ENCODE measurements at regions not wholly inside any gene's neighbourhood (a gene's known extent, or its start where the extent isn't known, plus 50 kb on each side); places are given as distances from the start of the nearest gene placed in this dataset.

DNA sequence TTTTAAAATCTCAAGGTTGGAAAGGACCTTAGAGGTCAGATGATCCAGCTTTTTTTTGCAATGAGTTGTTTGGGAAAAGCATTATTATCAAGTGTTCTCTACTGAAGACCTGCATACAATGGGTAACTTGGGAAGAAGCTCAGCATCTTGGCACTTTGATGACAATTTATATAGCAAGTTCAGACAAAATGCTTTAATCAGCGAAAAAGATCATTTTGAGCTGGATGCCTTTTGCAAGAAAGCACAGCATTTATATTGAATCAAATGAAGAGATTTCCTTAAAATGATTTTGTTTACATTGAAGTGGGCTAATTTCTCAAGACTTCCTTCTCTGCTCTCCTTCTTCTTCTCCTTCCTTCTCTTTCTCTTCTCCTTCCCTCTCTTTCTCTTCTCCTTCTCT lies 796.4 kb upstream of the CDH2 start:
- H3K4me2 ChIP-seq (replicated peaks; ENCODE audit: low read depth, low read length, poor library complexity, severe bottlenecking), result no peak overlapping the region
- no peak overlapping the region for H3K4me3 Mint-ChIP-seq
- no peak overlapping the region for H3K27ac ChIP-seq (ENCODE audit: low read length in 2 of 2)
- H3K9me3 Mint-ChIP-seq (ENCODE audit: insufficient read depth), result peaks cover 3% of the 10 kb centered on the region
- ChIA-PET POLR2A (no interaction called here), CTCF (no interaction called here)
- H2AFZ ChIP-seq (ENCODE audit: insufficient read depth, low read depth, low read length, poor library complexity, severe bottlenecking), result no peak overlapping the region
- H3K27me3 Mint-ChIP-seq, result no peaks in the 10 kb centered on the region
- no peak overlapping the region for H3K4me3 ChIP-seq (ENCODE audit: control extremely low read depth in 1 of 5, extremely low read depth in 1 of 5, insufficient read depth in 1 of 5, low read depth in 2 of 5, low read length in 4 of 5)
- intact Hi-C loops (cut with micrococcal nuclease), result no loop called here
- peaks cover 0 to 2% (median 1%) of the 10 kb centered on the region in 3 donors for H3K9me3 ChIP-seq (ENCODE audit: control extremely low read depth in 1 of 3, control insufficient read depth in 2 of 3, insufficient read depth in 1 of 3, low read length in 2 of 3)
- H3K4me1 ChIP-seq (ENCODE audit: control insufficient read depth in 2 of 2, insufficient read depth in 2 of 2, low read length in 2 of 2), result no peaks in the 10 kb centered on the region
- no peaks in the 10 kb centered on the region for H4K20me1 ChIP-seq (ENCODE audit: control insufficient read depth, insufficient read depth, low read length, poor library complexity, severe bottlenecking)
- no peak for TF ChIP-seq EZH2 (IDR thresholded peaks at IDR 0.05; ENCODE audit: borderline replicate concordance, insufficient read depth, low read depth, low read length, poor library complexity, severe bottlenecking)
- TF ChIP-seq, protein P1, sequence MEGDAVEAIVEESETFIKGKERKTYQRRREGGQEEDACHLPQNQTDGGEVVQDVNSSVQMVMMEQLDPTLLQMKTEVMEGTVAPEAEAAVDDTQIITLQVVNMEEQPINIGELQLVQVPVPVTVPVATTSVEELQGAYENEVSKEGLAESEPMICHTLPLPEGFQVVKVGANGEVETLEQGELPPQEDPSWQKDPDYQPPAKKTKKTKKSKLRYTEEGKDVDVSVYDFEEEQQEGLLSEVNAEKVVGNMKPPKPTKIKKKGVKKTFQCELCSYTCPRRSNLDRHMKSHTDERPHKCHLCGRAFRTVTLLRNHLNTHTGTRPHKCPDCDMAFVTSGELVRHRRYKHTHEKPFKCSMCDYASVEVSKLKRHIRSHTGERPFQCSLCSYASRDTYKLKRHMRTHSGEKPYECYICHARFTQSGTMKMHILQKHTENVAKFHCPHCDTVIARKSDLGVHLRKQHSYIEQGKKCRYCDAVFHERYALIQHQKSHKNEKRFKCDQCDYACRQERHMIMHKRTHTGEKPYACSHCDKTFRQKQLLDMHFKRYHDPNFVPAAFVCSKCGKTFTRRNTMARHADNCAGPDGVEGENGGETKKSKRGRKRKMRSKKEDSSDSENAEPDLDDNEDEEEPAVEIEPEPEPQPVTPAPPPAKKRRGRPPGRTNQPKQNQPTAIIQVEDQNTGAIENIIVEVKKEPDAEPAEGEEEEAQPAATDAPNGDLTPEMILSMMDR (IDR thresholded peaks at IDR 0.05), result no peak
- DNase-seq (no peak), ATAC-seq (ENCODE audit: low read depth) (no peak)
- no peaks in the 10 kb centered on the region for H3K4me1 Mint-ChIP-seq
- no peak overlapping the region for H3K9ac ChIP-seq (ENCODE audit: low read length)
- no peaks in the 10 kb centered on the region for H3K27me3 ChIP-seq (replicated peaks in 1 of 4; ENCODE audit: control extremely low read depth in 1 of 4, control insufficient read depth in 3 of 4, insufficient read depth in 4 of 4, low read length in 3 of 4)
- no peak overlapping the region for H3K27ac Mint-ChIP-seq
- H3K36me3 ChIP-seq (replicated peaks in 1 of 2; ENCODE audit: control extremely low read depth in 1 of 2, control insufficient read depth in 1 of 2, extremely low read depth in 1 of 2, insufficient read depth in 2 of 2, low read length in 1 of 2), result no peaks in the 10 kb centered on the region
- H3K79me2 ChIP-seq (ENCODE audit: control insufficient read depth, insufficient read depth, low read length), result no peaks in the 10 kb centered on the region
- no CpG with 5 or more reads among the region's 1 CpG for WGBS (ENCODE audit: insufficient coverage)

DNA sequence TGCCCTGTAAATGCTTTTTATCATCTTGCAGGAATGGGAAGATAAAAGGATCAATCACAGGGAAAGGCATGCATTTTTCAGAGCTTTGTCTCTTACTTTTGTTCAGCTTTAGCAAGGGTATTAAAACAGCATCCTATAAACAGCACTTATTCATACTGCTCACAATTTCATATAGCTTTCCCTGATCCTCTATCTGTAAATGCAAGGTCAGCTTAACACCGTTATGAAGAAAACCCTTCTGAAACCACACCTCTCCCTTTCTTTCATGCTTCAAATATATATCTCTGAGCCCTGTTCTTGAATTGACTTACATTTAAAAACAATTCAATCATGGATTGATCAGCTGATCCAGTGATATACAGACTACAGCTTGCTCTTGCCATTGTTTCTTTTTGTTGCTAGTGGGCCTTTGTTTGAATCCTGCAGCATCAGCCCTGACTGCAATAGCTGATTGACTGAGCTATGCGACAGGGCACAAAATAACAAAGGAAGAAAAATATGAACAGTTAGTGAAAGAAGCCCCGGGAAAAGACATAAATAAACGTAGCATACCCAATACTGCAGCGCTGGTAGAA lies 795.5 kb upstream of the CDH2 start:
- H3K36me3 ChIP-seq (replicated peaks in 1 of 2; ENCODE audit: control extremely low read depth in 1 of 2, control insufficient read depth in 1 of 2, extremely low read depth in 1 of 2, insufficient read depth in 2 of 2, low read length in 1 of 2), result no peaks in the 10 kb centered on the region
- DNase-seq (no peak), ATAC-seq (ENCODE audit: low read depth) (no peak)
- TF ChIP-seq EZH2 (IDR thresholded peaks at IDR 0.05; ENCODE audit: borderline replicate concordance, insufficient read depth, low read depth, low read length, poor library complexity, severe bottlenecking), result no peak
- TF ChIP-seq, protein P1 (IDR thresholded peaks at IDR 0.05), result no peak
- no peak overlapping the region for H3K4me3 Mint-ChIP-seq
- intact Hi-C loops (cut with micrococcal nuclease), result no loop called here
- H3K4me2 ChIP-seq (replicated peaks; ENCODE audit: low read depth, low read length, poor library complexity, severe bottlenecking), result no peak overlapping the region
- H3K9me3 Mint-ChIP-seq (ENCODE audit: insufficient read depth), result peaks cover 3% of the 10 kb centered on the region
- H3K27me3 Mint-ChIP-seq, result no peaks in the 10 kb centered on the region
- ChIA-PET POLR2A (no interaction called here), CTCF (no interaction called here)
- no peaks in the 10 kb centered on the region for H3K79me2 ChIP-seq (ENCODE audit: control insufficient read depth, insufficient read depth, low read length)
- H3K27me3 ChIP-seq (replicated peaks in 1 of 4; ENCODE audit: control extremely low read depth in 1 of 4, control insufficient read depth in 3 of 4, insufficient read depth in 4 of 4, low read length in 3 of 4), result no peaks in the 10 kb centered on the region
- peaks cover 0 to 2% (median 1%) of the 10 kb centered on the region in 3 donors for H3K9me3 ChIP-seq (ENCODE audit: control extremely low read depth in 1 of 3, control insufficient read depth in 2 of 3, insufficient read depth in 1 of 3, low read length in 2 of 3)
- H3K9ac ChIP-seq (ENCODE audit: low read length), result no peak overlapping the region
- no peak overlapping the region for H2AFZ ChIP-seq (ENCODE audit: insufficient read depth, low read depth, low read length, poor library complexity, severe bottlenecking)
- H3K4me1 Mint-ChIP-seq, result no peaks in the 10 kb centered on the region
- H3K4me3 ChIP-seq (ENCODE audit: control extremely low read depth in 1 of 5, extremely low read depth in 1 of 5, insufficient read depth in 1 of 5, low read depth in 2 of 5, low read length in 4 of 5), result no peak overlapping the region
- no peaks in the 10 kb centered on the region for H3K4me1 ChIP-seq (ENCODE audit: control insufficient read depth in 2 of 2, insufficient read depth in 2 of 2, low read length in 2 of 2)
- no peaks in the 10 kb centered on the region for H4K20me1 ChIP-seq (ENCODE audit: control insufficient read depth, insufficient read depth, low read length, poor library complexity, severe bottlenecking)
- no peak overlapping the region for H3K27ac Mint-ChIP-seq
- H3K27ac ChIP-seq (ENCODE audit: low read length in 2 of 2), result no peak overlapping the region
- WGBS (ENCODE audit: insufficient coverage), result 92% methylated on average over 2 of the region's 5 CpGs

All from B cell (primary cell).